HG03469 (cell line): ENCODE measurements at regions not wholly inside any gene's neighbourhood (a gene's known extent, or its start where the extent isn't known, plus 50 kb on each side); places are given as distances from the start of the nearest gene placed in this dataset.
"Not testable (repeated sequence)": the region's sequence is repeated elsewhere in the genome, so short reads cannot be mapped to it uniquely, and the experiment has no call there.

Experiments
- ATAC-seq: cut with Tn5 transposase; IDR thresholded peaks from one replicate; pipeline ENCODE4 v1.9.1; 2021; ENCODE audit warnings: mild to moderate bottlenecking, moderate library complexity, moderate number of reproducible peaks; ENCODE audit not compliant: unreplicated experiment

DNA sequence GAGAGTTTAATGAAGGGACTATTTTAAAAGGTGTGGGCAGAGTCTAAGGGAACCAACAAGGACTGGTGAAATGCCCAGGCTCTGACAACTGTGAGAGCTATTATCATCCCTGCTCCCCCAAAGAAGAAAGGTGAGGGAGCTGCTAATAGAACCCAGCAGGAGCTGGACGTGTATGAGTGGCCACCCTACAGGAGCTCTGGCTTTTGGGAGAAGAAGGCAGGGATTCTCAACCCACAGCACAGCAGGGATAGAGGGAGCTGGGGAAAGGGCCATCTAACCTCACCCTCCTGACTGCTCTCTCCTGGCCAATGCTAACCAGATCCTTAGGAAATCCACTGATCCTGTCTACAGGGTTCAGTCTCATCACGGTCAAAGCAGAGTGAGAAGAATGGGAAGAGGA, 57.1 kb downstream of the GRIN2B start:
- ATAC-seq, result no peak

DNA sequence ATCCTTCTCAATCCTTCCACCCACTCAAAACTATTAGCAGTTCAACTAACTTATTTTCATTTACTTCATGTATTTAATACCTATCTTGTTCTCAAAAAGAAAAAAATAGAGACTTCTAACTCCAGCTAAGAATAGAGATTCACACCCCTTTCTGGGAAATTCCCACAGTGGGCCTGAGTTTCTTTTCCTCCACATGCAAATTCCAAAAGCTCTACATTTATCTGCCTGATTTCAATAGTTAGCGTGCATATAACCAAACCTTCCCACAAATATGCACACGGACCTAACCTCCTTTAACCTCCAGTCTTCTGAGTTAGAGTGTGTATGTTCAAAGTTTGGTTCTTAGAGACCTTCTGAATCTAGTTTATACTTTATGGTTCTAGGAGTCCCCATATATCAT, 62.5 kb downstream of the GRIN2B start:
- ATAC-seq, result no peak

DNA sequence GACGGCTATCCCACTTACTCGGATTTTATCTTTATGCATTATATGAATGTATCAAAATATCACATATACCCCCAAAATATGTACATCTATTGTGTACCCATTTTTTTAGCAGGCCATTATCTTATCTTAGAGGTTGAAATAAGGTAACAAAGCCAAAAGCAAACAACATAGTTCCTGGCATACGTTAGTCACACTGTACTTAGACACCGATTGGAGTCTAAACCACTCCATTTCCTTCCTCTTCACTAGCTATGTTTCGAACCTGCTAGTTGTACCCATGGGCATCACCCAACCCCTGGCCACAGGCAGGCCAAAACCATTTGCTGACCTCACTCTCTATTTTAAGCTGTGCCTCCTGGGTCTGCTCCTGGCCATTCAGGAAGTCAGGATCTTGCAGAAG, 66.3 kb downstream of the GRIN2B start:
- ATAC-seq, result no peak

- ATAC-seq, result no peak
These were observed 68.0 kb downstream of the GRIN2B start for GRCh38 chr12:13913371-13913770.

- no peak for ATAC-seq
These were observed 69.4 kb downstream of the GRIN2B start for GRCh38 chr12:13911756-13912554.

GRCh38 chr12:13905794-13906193, 75.6 kb downstream of the GRIN2B start:
- ATAC-seq, result no peak

DNA sequence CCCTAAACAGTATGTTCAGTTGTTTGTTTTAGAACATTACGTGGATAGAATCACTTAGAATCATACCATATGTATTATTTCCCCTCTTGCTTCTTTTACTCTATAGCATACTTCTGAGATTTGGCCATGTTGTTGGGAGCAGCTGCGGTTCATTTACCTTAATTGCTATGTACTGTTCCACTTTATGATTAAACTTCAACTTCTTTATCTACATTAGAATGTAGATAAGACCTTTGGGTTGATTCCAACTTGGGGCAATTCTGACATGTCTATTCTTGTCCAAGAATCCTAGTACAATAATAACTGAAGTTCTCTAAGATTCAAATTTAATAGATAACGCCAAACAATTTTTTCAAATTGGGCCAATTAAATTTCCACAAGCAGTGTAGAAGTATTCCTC, 80.7 kb downstream of the GRIN2B start:
- no peak for ATAC-seq

DNA sequence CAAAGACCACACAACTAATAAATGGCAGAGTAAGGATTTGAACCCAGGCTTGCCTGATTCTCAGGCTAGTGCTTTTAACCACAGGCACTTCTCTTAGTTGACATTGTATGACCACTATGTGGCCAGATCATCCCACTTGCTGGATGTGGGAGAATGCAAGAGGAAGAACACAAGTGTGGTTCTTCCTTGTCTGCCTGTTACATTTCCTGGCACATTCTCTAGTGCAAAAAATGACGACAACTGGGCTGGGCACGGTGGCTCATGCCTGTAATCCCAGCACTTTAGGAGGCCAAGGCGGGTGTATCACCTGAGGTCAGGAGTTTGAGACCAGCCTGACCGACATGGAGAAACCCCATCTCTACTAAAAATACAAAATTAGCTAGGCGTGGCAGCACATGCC, 83.0 kb downstream of the GRIN2B start:
- ATAC-seq, result not testable (repeated sequence)

DNA sequence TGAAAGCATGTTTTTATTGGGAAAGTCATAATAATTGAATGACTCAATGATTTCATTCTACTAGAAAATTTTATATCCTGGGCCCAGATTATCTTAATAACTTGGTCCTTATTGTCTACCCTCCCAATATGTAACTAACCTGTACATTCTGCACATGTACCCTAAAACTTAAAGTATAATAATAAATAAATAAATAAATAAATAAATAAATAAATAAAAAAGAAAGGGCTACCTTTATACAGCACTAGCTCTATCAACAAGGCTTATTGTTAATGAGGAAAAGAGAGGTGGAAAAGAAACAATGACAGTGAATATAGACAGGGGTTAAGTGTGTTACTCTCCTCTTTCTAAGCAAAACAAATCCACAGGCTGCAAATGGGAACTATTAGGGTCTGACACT, 83.6 kb downstream of the GRIN2B start:
- no peak for ATAC-seq

DNA sequence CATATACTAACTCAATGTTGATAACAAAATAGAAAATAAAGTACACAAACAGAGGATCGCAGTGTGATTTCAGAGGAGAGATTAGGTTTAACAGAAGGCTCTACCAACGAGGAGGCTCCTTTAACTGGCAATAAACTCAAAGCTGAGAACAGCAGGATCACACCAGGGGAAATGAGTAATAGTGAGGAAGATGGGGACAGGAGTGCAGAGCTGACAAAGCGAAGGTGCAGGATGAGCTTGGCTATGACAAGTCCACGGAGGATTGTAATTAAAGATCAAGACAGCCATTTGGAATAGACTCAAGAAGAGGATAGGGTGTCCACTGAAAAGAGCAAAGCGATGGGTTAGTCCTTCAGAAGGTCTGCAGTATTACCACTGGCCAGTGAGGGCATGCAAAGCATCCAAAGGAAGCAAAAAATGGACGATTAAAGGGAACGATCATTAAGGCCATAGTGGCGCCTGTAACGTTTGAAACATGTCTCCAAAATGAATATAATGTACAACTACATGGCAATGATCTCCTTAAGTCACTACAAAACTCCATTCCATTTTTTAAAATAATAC, 85.3 kb downstream of the GRIN2B start:
- ATAC-seq, result no peak

DNA sequence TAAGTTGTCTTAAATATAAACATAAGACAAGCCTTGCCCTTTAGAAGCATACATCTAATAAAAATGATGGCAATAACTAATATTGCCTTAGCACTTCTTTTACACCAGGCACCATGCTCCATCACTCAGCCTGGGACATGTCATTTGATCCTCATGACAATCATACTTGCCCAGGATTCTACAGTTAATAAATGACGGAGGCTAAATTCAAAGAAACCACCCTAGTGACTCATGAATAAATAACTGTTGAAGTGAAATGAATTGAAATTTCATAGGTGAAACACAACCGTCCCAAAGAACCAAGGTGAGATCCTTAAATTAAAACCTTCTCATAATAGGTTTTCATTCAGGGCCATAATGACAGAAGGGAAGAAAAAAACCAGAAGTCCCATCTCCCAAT, 89.5 kb downstream of the GRIN2B start:
- no peak for ATAC-seq

GRCh38 chr12:13890943-13891342, 90.5 kb downstream of the GRIN2B start:
- no peak for ATAC-seq

DNA sequence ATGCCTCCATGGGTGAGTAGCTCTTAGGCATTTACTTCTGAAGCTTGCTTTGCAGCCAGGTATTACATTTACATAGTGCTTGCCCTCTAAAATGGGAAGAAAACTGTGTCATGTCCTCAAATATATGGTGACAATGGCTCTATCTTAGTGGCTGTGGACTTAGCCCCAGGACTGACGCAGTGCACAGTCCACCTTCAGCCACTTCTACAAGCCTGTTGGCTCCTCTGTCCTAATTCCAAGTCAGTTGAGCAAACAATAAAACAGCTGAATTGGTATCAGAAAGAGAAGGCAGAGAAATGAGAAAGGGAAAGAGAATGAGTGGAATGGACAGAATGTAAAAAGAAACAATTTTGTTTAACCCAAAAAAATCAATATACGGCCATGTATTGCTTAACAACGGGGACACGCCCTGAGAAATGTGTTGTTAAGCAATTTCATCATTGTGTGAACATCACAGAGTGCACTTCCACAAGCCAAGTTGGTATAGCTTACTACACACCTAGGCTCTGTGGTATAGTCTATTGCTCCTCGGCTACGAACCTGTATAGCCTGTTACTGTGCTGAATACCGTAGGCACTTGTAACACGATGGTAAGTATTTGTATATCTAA, 93.5 kb downstream of the GRIN2B start:
- no peak for ATAC-seq

GRCh38 chr12:13882176-13882575, 99.2 kb downstream of the GRIN2B start:
- ATAC-seq, result no peak

- no peak for ATAC-seq
These were observed 100.8 kb downstream of the GRIN2B start for GRCh38 chr12:13880613-13881012.

DNA sequence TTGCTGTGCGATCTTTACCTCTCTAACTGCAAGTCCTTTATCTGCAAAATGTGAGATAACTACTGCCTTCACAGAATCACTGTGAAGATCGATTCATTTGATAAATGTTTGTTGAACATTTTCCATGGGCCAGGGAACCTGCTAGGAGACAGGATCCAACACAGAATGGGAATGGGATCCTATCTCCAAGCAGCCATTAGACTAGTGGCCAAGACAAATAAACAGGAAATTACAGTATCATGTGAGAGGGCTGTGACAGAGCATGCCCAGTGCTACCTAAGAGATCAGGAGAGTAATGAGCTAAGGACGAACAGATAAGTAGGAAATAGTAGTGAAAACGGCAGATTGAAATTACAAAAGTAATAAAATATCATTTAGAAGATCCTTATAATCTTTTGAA, 105.7 kb downstream of the GRIN2B start:
- no peak for ATAC-seq

DNA sequence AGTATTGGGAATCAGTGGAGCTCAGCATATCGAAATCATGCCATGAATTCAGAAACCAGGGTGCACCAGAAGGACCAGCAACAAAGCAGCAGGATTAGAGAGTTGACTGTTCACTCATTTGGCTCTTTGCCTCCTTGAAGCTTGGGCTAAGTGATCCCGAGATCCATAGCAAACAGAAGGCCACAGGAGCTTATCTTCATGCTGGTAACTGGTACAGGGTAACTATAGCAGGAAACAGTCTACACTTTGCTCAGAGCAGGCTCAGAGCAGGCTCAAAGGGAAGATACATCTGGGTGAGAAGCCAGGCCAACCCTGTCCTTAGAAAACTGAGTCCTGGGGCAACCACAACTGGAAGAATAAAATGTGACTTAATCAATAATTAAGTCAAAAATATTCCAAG, 111.1 kb downstream of the GRIN2B start:
- no peak for ATAC-seq

DNA sequence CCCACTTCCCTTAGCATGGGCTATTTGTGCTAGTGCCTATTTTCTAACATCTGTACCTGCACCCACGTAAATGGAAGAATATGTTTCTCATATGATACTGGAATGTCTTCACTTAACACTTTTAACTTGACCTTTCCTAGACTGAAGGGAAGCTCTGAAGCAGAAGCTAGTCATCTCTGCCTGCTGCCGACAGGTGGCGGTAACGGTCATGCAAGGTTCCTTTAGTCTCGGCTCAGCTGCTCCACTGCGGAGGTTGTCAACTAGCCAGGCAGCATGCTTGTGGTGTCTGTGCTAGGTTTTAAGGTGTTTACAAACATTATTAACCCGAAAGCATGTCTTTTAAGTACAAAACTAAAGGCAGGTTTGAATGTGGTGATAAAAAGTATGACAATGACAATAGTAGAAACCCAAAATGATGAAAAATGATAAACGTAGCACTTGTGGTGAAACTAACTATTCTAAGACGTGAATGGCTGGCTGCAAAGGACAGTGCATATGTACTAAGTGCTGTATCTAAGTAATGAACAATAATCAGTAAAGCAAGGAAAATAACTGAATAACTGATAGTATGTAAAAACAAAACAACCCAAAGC, 117.2 kb downstream of the GRIN2B start:
- ATAC-seq, result peak; percentile 91

DNA sequence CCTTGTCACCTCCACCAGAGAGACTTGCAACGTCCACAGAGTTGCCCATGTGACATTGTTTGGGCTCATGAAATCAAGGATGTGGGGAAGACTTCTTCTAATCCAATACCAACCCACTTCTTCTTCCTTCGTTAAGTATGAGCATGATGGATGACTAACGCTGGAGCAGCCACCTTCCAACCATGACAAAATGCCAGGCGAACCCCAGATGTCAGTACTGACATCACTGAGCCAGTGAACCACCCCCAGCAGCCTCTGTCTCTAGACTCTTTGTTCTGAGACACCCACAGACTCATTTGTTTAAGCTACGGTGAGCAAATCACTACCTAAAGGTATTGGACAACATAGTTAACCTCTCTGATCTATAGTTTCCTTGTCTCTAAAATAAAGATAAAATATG, 123.7 kb downstream of the GRIN2B start:
- no peak for ATAC-seq

GRCh38 chr12:13853471-13853870, 127.9 kb downstream of the GRIN2B start:
- no peak for ATAC-seq

GRCh38 chr12:13851828-13852227, 129.6 kb downstream of the GRIN2B start:
- ATAC-seq, result no peak

DNA sequence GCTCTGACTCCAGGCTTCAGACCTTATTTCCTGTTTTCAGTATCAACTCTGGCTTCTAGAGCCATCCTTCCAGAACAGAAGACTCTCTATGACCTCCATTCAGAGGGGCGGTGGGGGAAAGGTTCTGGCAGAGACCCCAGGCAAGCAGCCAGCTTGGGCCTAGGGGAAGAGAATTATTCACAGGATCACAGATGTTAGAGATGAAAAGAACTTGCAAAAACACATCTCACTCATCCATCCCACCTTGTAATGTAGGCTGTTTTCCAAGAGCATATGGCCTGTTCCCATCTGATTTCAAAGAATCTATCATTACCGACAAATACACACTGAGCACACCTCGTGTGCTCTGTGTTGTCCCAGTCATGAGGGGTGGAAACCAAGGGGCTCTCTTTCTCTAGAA, 131.9 kb downstream of the GRIN2B start:
- ATAC-seq, result no peak
